ENCODE measurements at regions not wholly inside any gene's neighbourhood (a gene's known extent, or its start where the extent isn't known, plus 50 kb on each side); places are given as distances from the start of the nearest gene placed in this dataset.

DNA sequence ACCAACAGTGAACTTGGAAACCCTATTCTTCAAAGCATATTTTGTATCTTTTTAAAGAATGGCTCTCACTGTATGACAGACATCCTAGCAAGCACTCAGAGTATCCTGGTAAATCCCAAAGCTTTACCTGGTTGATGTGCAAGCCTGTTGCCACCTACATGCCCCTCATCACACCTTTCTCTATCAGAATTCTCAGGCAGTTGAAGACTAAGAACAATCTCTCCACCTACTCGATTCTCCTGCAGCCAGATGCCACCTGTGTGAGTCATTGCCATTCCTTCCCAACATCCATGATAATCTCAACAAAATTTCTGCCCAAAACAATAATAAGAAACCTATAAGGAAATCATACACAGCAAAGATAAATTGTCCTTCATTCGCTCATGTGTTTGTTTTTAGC is 659.8 kb downstream of the BCL11A start:
- DNase-seq = no peak
- no peaks in the 10 kb centered on the region for H3K9me3 ChIP-seq (ENCODE audit: control insufficient read depth, low read depth, low read length)
- WGBS (ENCODE audit: insufficient coverage, low lambda C conversion rate) = 78% methylated on average over 1 of the region's 2 CpGs
- no peaks in the 10 kb centered on the region for H3K27me3 ChIP-seq (ENCODE audit: control insufficient read depth, insufficient read depth, low read length)
- no peaks in the 10 kb centered on the region for H3K36me3 ChIP-seq (ENCODE audit: control insufficient read depth, insufficient read depth, low read length)
- H3K4me1 ChIP-seq (ENCODE audit: control insufficient read depth, insufficient read depth, low read length) = no peaks in the 10 kb centered on the region
- no peak overlapping the region for H3K4me3 ChIP-seq (ENCODE audit: low read length)
- H3K27ac ChIP-seq (ENCODE audit: low read length) = no peak overlapping the region

DNA sequence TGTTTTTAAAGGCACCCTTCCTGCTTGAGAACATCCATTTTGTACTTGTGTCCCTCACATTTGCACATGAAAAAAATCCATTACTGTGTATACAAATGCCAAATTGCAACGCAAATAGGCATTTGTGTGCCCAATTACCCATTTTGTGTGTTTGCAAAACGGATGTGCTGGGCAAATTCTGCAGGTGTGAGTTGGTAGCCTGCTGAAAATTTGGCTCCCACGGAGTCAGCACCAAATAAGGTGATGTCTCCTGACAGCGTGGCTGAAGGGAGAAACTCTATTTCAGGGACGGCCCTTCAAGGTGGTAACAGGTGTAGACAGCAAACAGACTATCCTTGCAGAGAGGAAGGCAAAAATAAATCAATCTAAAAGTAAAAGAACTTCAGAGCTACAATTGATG is 661.1 kb downstream of the BCL11A start:
- Histone ChIP-seq H3K27ac (ENCODE audit: low read length) (no peak overlapping the region), H3K27me3 (ENCODE audit: control insufficient read depth, insufficient read depth, low read length) (no peaks in the 10 kb centered on the region), H3K9me3 (ENCODE audit: control insufficient read depth, low read depth, low read length) (no peaks in the 10 kb centered on the region), H3K4me1 (ENCODE audit: control insufficient read depth, insufficient read depth, low read length) (no peaks in the 10 kb centered on the region), H3K4me3 (ENCODE audit: low read length) (no peak overlapping the region), H3K36me3 (ENCODE audit: control insufficient read depth, insufficient read depth, low read length) (no peaks in the 10 kb centered on the region)
- DNase-seq = no peak
- WGBS (ENCODE audit: insufficient coverage, low lambda C conversion rate) = 86% methylated on average over 1 of the region's 5 CpGs

DNA sequence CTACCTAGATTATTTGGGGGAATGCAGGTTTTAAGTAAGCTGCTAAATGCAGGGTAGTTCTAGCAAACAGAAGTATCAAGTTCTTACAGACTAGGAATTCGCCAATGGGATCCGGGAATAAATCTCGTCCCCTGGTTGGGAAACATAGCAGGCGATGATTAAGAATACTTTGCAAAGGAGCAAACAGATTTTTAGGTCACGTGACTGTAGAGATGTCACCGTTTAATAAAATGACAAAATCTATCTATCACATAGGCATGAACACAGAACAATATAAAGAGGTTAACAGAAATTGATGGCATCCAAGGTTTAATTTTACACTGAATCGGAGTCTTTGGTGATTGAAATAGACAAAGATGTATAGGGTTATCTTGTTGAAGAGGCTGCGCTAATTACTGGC is 664.1 kb downstream of the BCL11A start:
- H3K27me3 ChIP-seq (ENCODE audit: control insufficient read depth, insufficient read depth, low read length) = no peaks in the 10 kb centered on the region
- WGBS (ENCODE audit: insufficient coverage, low lambda C conversion rate) = 94% methylated on average over 6 of the region's 8 CpGs
- no peaks in the 10 kb centered on the region for H3K4me1 ChIP-seq (ENCODE audit: control insufficient read depth, insufficient read depth, low read length)
- H3K4me3 ChIP-seq (ENCODE audit: low read length) = no peak overlapping the region
- H3K36me3 ChIP-seq (ENCODE audit: control insufficient read depth, insufficient read depth, low read length) = no peaks in the 10 kb centered on the region
- DNase-seq = no peak
- H3K27ac ChIP-seq (ENCODE audit: low read length) = no peak overlapping the region
- no peaks in the 10 kb centered on the region for H3K9me3 ChIP-seq (ENCODE audit: control insufficient read depth, low read depth, low read length)

DNA sequence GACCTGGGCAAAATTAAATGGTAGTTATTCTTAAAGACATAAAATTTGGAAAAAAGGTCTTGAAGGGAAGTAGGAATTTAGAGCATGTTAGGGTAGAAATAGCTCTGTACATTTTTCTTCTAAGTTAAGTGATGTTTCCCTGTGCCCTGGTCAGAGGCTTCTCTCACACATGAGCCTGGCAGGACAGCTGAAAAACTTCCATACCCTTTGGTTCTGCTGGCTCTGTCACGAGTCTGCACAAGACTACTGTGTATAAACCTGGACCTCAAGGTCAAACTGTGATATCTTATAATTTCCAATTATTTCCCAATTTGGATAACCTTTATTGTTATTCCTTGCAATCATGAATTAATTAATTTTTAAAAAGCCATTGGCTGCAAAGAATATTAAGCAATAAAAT is 664.7 kb downstream of the BCL11A start:
- H3K9me3 ChIP-seq (ENCODE audit: control insufficient read depth, low read depth, low read length) = no peaks in the 10 kb centered on the region
- DNase-seq = peak in 1 of 2 donors; percentile 30
- H3K4me3 ChIP-seq (ENCODE audit: low read length) = no peak overlapping the region
- no peaks in the 10 kb centered on the region for H3K27me3 ChIP-seq (ENCODE audit: control insufficient read depth, insufficient read depth, low read length)
- WGBS (ENCODE audit: insufficient coverage, low lambda C conversion rate) = no CpG with 5 or more reads among the region's 1 CpG
- no peak overlapping the region for H3K27ac ChIP-seq (ENCODE audit: low read length)
- no peaks in the 10 kb centered on the region for H3K36me3 ChIP-seq (ENCODE audit: control insufficient read depth, insufficient read depth, low read length)
- no peaks in the 10 kb centered on the region for H3K4me1 ChIP-seq (ENCODE audit: control insufficient read depth, insufficient read depth, low read length)

DNA sequence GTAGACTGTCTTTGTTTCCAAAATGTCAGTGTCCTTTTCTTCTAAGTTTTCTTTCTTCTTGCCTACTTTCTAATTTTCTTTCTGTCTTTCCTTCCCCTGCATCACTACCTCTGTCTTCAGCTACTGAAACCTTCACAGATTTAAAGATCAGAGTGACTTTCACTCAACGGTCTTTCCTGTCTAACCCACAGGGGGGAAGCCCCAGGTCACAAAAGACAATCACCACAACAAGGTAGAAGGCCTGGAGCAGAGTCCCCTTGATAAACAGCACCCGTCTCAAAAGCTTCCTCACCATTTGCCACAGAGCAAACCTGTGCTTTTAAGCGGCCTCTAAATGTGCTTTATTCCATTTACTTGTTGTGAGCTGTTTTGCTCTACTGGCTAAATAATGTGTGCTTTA is 665.4 kb downstream of the BCL11A start:
- Histone ChIP-seq H3K27ac (ENCODE audit: low read length) (peak overlapping the region; percentile 11), H3K4me1 (ENCODE audit: control insufficient read depth, insufficient read depth, low read length) (no peaks in the 10 kb centered on the region), H3K36me3 (ENCODE audit: control insufficient read depth, insufficient read depth, low read length) (no peaks in the 10 kb centered on the region), H3K27me3 (ENCODE audit: control insufficient read depth, insufficient read depth, low read length) (no peaks in the 10 kb centered on the region), H3K9me3 (ENCODE audit: control insufficient read depth, low read depth, low read length) (no peaks in the 10 kb centered on the region), H3K4me3 (ENCODE audit: low read length) (no peak overlapping the region)
- peak; percentile 14 to 65 for DNase-seq
- 0% methylated on average over 1 of the region's 3 CpGs for whole genome bisulfite sequencing (ENCODE audit: insufficient coverage, low lambda C conversion rate)

GRCh38 chr2:59887366-59887765 is 666.1 kb downstream of the BCL11A start:
- no peak overlapping the region for H3K4me3 ChIP-seq (ENCODE audit: low read length)
- H3K27me3 ChIP-seq (ENCODE audit: control insufficient read depth, insufficient read depth, low read length) = no peaks in the 10 kb centered on the region
- WGBS (ENCODE audit: insufficient coverage, low lambda C conversion rate) = no CpG with 5 or more reads among the region's 3 CpGs
- H3K36me3 ChIP-seq (ENCODE audit: control insufficient read depth, insufficient read depth, low read length) = no peaks in the 10 kb centered on the region
- peak overlapping the region; percentile 11 for H3K27ac ChIP-seq (ENCODE audit: low read length)
- no peaks in the 10 kb centered on the region for H3K4me1 ChIP-seq (ENCODE audit: control insufficient read depth, insufficient read depth, low read length)
- peak; percentile 23 to 73 for DNase-seq
- no peaks in the 10 kb centered on the region for H3K9me3 ChIP-seq (ENCODE audit: control insufficient read depth, low read depth, low read length)

DNA sequence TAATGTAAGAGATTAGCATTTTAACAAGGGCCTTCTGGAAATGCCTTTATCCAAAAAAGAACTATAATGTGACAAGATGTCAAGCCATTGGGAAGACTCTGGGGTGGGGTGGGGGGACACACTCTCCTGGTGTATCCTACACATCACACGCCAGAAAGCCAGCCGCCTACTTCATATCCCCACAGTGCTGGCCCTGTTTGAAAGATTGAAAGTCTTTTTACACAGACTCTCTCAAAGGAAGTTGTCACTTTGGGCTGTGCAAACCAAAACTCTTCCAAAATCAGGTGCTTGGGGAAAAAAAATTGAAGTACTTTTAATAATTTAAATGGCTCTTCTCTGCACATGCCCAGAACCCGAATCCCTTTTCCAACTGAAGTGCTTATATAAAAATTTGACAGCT is 666.7 kb downstream of the BCL11A start:
- no peak for DNase-seq
- Histone ChIP-seq H3K9me3 (ENCODE audit: control insufficient read depth, low read depth, low read length) (no peaks in the 10 kb centered on the region), H3K27ac (ENCODE audit: low read length) (no peak overlapping the region), H3K4me1 (ENCODE audit: control insufficient read depth, insufficient read depth, low read length) (no peaks in the 10 kb centered on the region), H3K4me3 (ENCODE audit: low read length) (no peak overlapping the region), H3K27me3 (ENCODE audit: control insufficient read depth, insufficient read depth, low read length) (no peaks in the 10 kb centered on the region), H3K36me3 (ENCODE audit: control insufficient read depth, insufficient read depth, low read length) (no peaks in the 10 kb centered on the region)
- WGBS (ENCODE audit: insufficient coverage, low lambda C conversion rate) = 83% methylated on average over 1 of the region's 3 CpGs

- H3K9me3 ChIP-seq (ENCODE audit: control insufficient read depth, low read depth, low read length) = no peaks in the 10 kb centered on the region
- H3K27me3 ChIP-seq (ENCODE audit: control insufficient read depth, insufficient read depth, low read length) = no peaks in the 10 kb centered on the region
- no peak overlapping the region for H3K4me3 ChIP-seq (ENCODE audit: low read length)
- no peaks in the 10 kb centered on the region for H3K36me3 ChIP-seq (ENCODE audit: control insufficient read depth, insufficient read depth, low read length)
- H3K27ac ChIP-seq (ENCODE audit: low read length) = no peak overlapping the region
- no peaks in the 10 kb centered on the region for H3K4me1 ChIP-seq (ENCODE audit: control insufficient read depth, insufficient read depth, low read length)
- no peak for DNase-seq
- no CpG with 5 or more reads among the region's 6 CpGs for WGBS (ENCODE audit: insufficient coverage, low lambda C conversion rate)
Measured at GRCh38 chr2:59885541-59885940, 667.9 kb downstream of the BCL11A start.

DNA sequence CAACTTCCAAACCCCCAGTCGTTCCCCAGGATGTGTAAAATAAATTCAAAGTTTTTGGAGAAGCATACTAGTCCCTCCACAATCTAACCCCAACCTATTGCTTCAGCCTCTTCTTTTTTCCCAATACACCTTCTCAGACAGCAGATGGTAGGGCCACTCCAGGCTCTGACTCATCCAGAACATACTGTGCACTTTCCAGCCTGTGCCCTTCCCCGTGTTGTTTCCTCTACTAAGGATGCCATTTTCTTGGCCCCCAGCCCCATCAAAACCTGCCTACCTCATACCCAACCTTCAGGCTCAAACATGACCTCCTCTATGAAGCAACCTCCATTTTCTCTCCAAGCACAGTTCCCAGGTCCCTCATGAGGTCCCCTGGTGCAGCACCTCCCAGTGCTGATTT is 669.3 kb downstream of the BCL11A start:
- WGBS (ENCODE audit: insufficient coverage, low lambda C conversion rate) = 83% methylated on average over 1 of the region's 2 CpGs
- H3K9me3 ChIP-seq (ENCODE audit: control insufficient read depth, low read depth, low read length) = no peaks in the 10 kb centered on the region
- H3K27ac ChIP-seq (ENCODE audit: low read length) = no peak overlapping the region
- no peaks in the 10 kb centered on the region for H3K4me1 ChIP-seq (ENCODE audit: control insufficient read depth, insufficient read depth, low read length)
- no peak overlapping the region for H3K4me3 ChIP-seq (ENCODE audit: low read length)
- H3K36me3 ChIP-seq (ENCODE audit: control insufficient read depth, insufficient read depth, low read length) = no peaks in the 10 kb centered on the region
- no peaks in the 10 kb centered on the region for H3K27me3 ChIP-seq (ENCODE audit: control insufficient read depth, insufficient read depth, low read length)
- DNase-seq = no peak

DNA sequence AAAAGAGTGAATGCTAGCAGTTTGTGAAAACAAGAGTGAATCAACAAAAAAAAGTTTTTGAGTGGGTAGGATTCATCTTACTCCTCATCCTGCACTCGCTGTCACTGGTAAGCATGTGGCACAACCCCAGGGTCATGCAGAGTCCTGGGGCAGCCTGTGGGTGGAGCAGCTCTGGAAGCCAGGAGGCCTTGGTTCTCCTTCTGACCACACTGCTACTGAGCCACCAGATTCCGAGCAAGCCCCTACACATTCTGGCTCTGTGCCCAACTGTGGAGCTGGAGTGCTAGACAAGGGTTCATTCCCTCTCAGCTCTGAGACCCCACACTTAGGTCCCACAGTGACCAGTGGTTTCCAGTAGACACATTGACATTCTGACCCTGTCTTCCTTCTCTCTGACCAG is 670.6 kb downstream of the BCL11A start:
- Histone ChIP-seq H3K36me3 (ENCODE audit: control insufficient read depth, insufficient read depth, low read length) (no peaks in the 10 kb centered on the region), H3K9me3 (ENCODE audit: control insufficient read depth, low read depth, low read length) (no peaks in the 10 kb centered on the region), H3K4me3 (ENCODE audit: low read length) (no peak overlapping the region), H3K27ac (ENCODE audit: low read length) (no peak overlapping the region), H3K4me1 (ENCODE audit: control insufficient read depth, insufficient read depth, low read length) (no peaks in the 10 kb centered on the region), H3K27me3 (ENCODE audit: control insufficient read depth, insufficient read depth, low read length) (no peaks in the 10 kb centered on the region)
- WGBS (ENCODE audit: insufficient coverage, low lambda C conversion rate) = no CpG with 5 or more reads among the region's 2 CpGs
- no peak for DNase-seq

- no peaks in the 10 kb centered on the region for H3K36me3 ChIP-seq (ENCODE audit: control insufficient read depth, insufficient read depth, low read length)
Measured at GRCh38 chr2:59882279-59882678, 671.2 kb downstream of the BCL11A start.

More at GRCh38 chr2:59882279-59882678, 671.2 kb downstream of the BCL11A start:
- no peak for DNase-seq
- Histone ChIP-seq H3K4me1 (ENCODE audit: control insufficient read depth, insufficient read depth, low read length) (no peaks in the 10 kb centered on the region), H3K4me3 (ENCODE audit: low read length) (no peak overlapping the region), H3K27ac (ENCODE audit: low read length) (no peak overlapping the region), H3K9me3 (ENCODE audit: control insufficient read depth, low read depth, low read length) (no peaks in the 10 kb centered on the region), H3K27me3 (ENCODE audit: control insufficient read depth, insufficient read depth, low read length) (no peaks in the 10 kb centered on the region)
- no CpG with 5 or more reads among the region's 3 CpGs for whole genome bisulfite sequencing (ENCODE audit: insufficient coverage, low lambda C conversion rate)

All from large intestine (tissue), 3 donors.